ENCODE measurements at regions not wholly inside any gene's neighbourhood (a gene's known extent, or its start where the extent isn't known, plus 50 kb on each side); places are given as distances from the start of the nearest gene placed in this dataset.

- Mint-ChIP-seq H3K4me3 (ENCODE audit: unreplicated experiment) (no peak overlapping the region), H3K27me3 (ENCODE audit: unreplicated experiment) (peaks cover 3% of the 10 kb centered on the region), H3K9me3 (ENCODE audit: unreplicated experiment) (no peaks in the 10 kb centered on the region), H3K27ac (ENCODE audit: unreplicated experiment) (no peak overlapping the region), H3K36me3 (ENCODE audit: low read depth, unreplicated experiment) (peaks cover 6% of the 10 kb centered on the region), H3K4me1 (ENCODE audit: unreplicated experiment) (peaks cover 21% of the 10 kb centered on the region)
- DNase-seq (ENCODE audit: low spot score), result no peak
- no peak for TF ChIP-seq CTCF (IDR thresholded peaks at IDR 0.05; ENCODE audit: unreplicated experiment)
These were observed 83.9 kb upstream of the MTNR1B start for GRCh38 chr11:92885600-92885999.

- Mint-ChIP-seq H3K4me1 (ENCODE audit: unreplicated experiment) (peaks cover 21% of the 10 kb centered on the region), H3K36me3 (ENCODE audit: low read depth, unreplicated experiment) (peaks cover 6% of the 10 kb centered on the region), H3K9me3 (ENCODE audit: unreplicated experiment) (no peaks in the 10 kb centered on the region), H3K27me3 (ENCODE audit: unreplicated experiment) (peaks cover 3% of the 10 kb centered on the region), H3K27ac (ENCODE audit: unreplicated experiment) (no peak overlapping the region), H3K4me3 (ENCODE audit: unreplicated experiment) (no peak overlapping the region)
- peak; percentile 74 for DNase-seq (ENCODE audit: low spot score)
- TF ChIP-seq CTCF (IDR thresholded peaks at IDR 0.05; ENCODE audit: unreplicated experiment), result peak; percentile 69
These were observed 83.1 kb upstream of the MTNR1B start for GRCh38 chr11:92886243-92886905.

- no peak for TF ChIP-seq CTCF (IDR thresholded peaks at IDR 0.05; ENCODE audit: unreplicated experiment)
These were observed 80.8 kb upstream of the MTNR1B start for GRCh38 chr11:92888696-92889095.

GRCh38 chr11:92890846-92891245 lies 78.6 kb upstream of the MTNR1B start:
- DNase-seq (ENCODE audit: low spot score), result no peak
- TF ChIP-seq CTCF (IDR thresholded peaks at IDR 0.05; ENCODE audit: unreplicated experiment), result no peak
- no peaks in the 10 kb centered on the region for H3K36me3 Mint-ChIP-seq (ENCODE audit: low read depth, unreplicated experiment)
- peaks cover 5% of the 10 kb centered on the region for H3K4me1 Mint-ChIP-seq (ENCODE audit: unreplicated experiment)
- H3K4me3 Mint-ChIP-seq (ENCODE audit: unreplicated experiment), result no peak overlapping the region
- H3K9me3 Mint-ChIP-seq (ENCODE audit: unreplicated experiment), result no peaks in the 10 kb centered on the region
- H3K27ac Mint-ChIP-seq (ENCODE audit: unreplicated experiment), result no peak overlapping the region
- peaks cover 2% of the 10 kb centered on the region for H3K27me3 Mint-ChIP-seq (ENCODE audit: unreplicated experiment)

More at GRCh38 chr11:92888696-92889095, 80.8 kb upstream of the MTNR1B start:
- Mint-ChIP-seq H3K9me3 (ENCODE audit: unreplicated experiment) (no peaks in the 10 kb centered on the region), H3K4me1 (ENCODE audit: unreplicated experiment) (peaks cover 20% of the 10 kb centered on the region), H3K27ac (ENCODE audit: unreplicated experiment) (no peak overlapping the region), H3K36me3 (ENCODE audit: low read depth, unreplicated experiment) (peaks cover 2% of the 10 kb centered on the region), H3K27me3 (ENCODE audit: unreplicated experiment) (peaks cover 3% of the 10 kb centered on the region), H3K4me3 (ENCODE audit: unreplicated experiment) (no peak overlapping the region)
- DNase-seq (ENCODE audit: low spot score), result no peak

GRCh38 chr11:92892802-92893684 lies 76.4 kb upstream of the MTNR1B start:
- no peak for DNase-seq (ENCODE audit: low spot score)
- TF ChIP-seq CTCF (IDR thresholded peaks at IDR 0.05; ENCODE audit: unreplicated experiment), result no peak
- H3K4me1 Mint-ChIP-seq (ENCODE audit: unreplicated experiment), result peaks cover 4% of the 10 kb centered on the region
- no peak overlapping the region for H3K27ac Mint-ChIP-seq (ENCODE audit: unreplicated experiment)
- no peaks in the 10 kb centered on the region for H3K27me3 Mint-ChIP-seq (ENCODE audit: unreplicated experiment)
- H3K9me3 Mint-ChIP-seq (ENCODE audit: unreplicated experiment), result no peaks in the 10 kb centered on the region
- H3K4me3 Mint-ChIP-seq (ENCODE audit: unreplicated experiment), result no peak overlapping the region
- no peaks in the 10 kb centered on the region for H3K36me3 Mint-ChIP-seq (ENCODE audit: low read depth, unreplicated experiment)

Measured in endothelial cell (in vitro differentiated cells).